ENCODE measurements at regions not wholly inside any gene's neighbourhood (a gene's known extent, or its start where the extent isn't known, plus 50 kb on each side); places are given as distances from the start of the nearest gene placed in this dataset.
A peak's percentile ranks its signal among the peaks of the same experiment; 100 is the strongest.
"Not testable (repeated sequence)": the region's sequence is repeated elsewhere in the genome, so short reads cannot be mapped to it uniquely, and the experiment has no call there.

DNA sequence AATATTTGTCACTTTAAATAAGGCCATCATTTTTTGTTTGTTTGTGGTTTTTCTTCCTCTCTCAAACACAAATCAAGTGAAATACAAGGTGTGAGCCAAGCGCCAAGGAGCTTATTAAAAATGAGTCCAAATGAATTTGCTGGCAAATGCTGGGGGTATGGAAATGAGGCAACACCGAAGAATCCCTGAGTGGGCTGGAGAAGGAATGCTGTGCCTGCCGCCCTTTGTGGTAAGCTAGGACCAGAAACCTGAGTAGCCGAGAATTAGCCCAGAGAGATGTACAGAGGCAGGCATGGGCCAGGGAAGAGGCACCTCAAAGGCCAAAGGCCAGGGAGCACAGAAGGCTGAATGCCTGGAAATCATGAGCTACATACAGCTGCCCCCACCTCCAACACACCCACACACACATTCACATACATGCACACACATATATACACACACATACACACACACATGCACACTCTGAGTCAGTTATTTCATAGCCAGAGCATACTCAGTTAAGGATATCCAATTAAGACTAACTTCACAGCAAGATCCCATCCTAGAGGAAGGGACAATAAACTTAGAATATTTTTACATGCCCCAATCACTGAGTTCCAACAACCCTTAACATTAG, 266.1 kb upstream of the DYNLRB2 start:
- DNase-seq, result no peak
- intact Hi-C loops (cut with DNase I), result no loop called here

- intact Hi-C loops (cut with DNase I), result no loop called here
- DNase-seq, result no peak
Observed at GRCh38 chr16:80273635-80274538, 266.9 kb upstream of the DYNLRB2 start.

DNA sequence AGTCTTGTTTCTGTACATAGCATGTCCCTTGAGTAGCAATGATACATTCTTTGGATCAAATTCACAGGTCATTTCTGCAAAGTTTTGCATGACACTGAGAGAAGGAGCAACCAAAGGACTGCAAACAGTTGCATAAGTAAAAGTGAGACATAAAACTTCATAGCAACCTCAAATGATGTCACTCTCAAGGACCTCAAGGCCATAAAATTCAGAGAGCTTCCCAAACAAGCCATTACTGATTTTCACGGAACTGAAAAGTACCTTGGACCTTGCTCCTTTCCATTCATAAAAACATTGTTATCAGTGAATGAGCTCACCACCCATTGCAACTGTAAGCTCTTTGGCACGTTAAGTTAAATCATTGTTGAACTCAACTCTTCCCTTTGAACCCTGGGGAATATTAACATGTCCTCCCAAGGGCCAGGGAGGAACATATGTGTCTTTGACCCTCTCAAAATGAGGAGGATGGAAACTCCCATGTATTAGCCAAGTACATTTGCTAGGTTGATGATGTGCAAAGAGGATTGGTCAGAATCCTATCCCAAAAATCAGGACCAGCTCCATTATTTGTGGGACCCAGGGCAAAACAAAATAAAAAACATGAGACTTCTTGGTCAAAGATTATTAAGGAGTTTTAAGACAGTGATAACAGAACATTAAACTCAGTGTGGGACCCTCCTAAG, 275.0 kb upstream of the DYNLRB2 start:
- intact Hi-C loops (cut with DNase I), result no loop called here

DNA sequence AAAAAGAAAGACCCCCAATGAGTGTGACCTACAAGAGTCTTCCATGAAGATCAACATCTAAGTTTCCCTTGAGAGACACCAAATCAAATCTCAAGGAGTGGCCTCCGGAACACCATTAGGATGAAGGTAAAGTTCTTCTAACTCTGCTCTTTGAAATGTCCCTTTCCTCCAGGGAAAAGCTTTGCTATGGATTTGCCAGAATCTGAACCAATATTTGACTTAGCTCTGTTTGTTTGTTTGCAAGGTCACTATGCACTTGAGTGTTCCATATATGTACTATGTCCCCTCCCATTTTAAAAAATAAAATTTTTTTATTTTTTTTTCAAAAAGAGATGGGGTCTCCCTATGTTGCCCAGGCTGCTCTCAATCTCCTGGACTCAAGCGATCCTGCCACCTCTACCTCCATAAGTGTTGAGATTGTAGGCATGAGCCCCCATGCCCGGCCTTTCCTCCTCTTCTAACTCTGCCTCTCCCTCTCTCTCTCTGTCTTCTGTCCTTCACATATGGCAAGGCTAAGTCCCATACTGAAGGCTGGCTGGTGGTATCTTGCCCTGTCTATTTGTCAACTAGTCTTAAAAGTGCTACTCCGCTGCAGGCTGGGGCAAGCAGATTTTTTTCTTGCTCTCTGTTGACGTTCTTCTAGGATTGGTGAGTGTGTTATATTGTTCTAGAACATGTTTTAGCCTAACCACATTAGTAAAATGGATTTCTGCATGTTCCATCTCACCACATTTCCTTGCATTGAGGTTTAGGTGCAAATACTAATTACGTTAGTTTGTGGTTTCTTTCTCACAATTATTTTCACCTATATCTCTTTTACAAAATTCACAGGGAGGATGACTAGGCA, 276.7 kb upstream of the DYNLRB2 start:
- no peak for DNase-seq
- intact Hi-C loops (cut with DNase I), result no loop called here

More for the DNA sequence above, 275.0 kb upstream of the DYNLRB2 start:
- no peak for DNase-seq

GRCh38 chr16:80263181-80263823, 277.5 kb upstream of the DYNLRB2 start:
- intact Hi-C loops (cut with DNase I), result no loop called here
- no peak for DNase-seq

DNA sequence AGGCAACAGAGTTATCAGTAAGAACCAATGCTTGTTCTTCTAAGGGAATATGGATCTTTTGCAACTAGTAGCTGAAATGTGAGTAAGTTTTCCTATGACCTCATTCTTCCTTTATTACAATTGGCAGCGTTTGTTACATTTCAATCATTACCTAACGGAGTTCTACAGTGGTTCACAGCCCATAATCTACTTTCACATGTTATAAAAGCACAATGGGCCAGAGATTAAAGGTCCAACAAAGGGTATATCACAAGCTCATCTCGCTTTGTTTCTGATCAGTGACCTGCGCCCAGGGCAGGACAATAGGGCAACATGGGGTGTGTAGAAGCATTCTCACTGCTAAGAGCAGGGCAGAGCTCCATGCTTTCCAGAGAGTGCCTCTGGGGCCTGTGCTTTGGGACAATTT, 279.9 kb upstream of the DYNLRB2 start:
- DNase-seq, result no peak
- intact Hi-C loops (cut with DNase I), result no loop called here

DNA sequence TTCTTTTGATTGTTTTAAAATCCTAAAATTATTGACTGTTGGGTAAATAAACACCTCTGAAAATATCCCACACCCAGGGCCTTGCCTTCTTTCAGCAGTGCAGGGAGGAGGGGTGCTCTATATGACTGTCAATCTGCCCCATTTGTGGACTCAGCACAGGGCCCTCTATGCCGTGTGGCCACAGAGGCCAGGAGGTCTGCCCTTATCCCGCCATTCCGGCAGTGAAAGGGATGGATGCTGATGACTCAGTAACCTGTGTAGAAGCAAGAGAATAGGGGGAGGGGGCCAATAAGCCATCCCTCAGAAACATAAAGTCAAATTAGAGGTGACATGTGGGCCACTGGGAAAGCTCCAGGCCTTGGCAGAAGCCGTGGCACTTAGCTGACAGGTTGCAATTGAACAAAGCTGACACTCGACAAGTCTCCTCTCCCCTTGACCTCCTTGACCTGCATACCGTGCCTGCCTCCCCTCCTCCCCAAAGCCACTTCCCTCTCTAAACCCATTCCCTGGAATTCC, 281.4 kb upstream of the DYNLRB2 start:
- intact Hi-C loops (cut with DNase I), result no loop called here

DNA sequence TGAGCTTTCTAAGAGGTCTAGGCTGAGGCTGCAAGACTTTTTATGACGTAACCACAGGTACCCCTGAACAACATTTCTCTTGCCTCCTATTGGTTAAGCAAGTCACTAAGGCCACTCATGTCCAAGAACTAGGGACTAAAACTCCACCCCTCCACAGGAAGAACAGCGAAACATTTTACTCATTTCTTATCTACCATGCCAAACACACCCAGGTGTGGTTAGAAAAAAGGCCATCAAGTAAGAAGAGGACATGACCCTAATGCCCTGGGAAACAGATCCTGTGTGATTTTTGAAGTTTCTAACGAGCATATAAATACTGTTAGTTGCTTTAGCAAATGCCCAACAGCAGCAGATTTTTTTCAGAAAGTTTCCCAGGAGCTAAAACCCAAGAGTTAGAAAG, 282.4 kb upstream of the DYNLRB2 start:
- intact Hi-C loops (cut with DNase I), result no loop called here
- DNase-seq, result no peak

More for the DNA sequence above, 281.4 kb upstream of the DYNLRB2 start:
- DNase-seq, result no peak

DNA sequence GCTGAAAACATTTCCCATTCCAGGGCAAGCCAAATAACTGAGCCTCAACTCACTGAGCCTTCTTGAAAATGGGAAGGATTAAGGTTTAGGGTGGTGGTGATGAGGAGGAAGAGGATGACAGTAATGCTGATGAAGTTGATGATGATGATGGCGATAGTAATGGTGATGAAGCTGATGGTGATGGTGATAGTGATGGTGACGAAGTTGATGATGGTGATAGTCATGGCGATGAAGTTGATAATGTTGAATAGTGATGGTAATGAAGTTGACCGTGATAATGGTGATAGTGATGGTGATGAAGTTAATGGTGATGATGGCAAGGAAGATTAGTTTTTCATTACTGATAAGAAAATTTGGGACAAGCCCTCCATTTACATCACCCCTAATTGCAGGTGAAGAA, 285.8 kb upstream of the DYNLRB2 start:
- intact Hi-C loops (cut with DNase I), result no loop called here
- DNase-seq, result no peak

DNA sequence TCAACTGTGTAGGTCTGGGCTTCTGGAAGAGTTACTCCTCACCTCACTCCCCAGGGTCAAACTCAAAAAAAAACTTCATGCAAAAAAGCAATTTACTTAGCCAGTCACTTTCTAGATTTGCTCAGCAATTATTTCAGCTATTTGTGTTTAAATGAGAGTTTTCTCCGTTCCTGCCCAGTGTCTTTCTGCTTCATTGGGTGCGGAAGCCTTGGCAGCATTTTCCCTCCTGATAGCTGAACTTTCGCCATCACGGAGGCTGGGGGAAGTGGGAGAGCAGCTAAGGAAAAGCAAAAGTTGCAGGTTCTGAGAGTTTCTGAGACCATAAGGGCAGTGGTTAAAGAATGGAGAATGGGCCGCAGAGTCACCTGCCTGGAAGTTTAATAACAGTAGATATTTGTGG, 287.1 kb upstream of the DYNLRB2 start:
- DNase-seq, result peak in 1 of 42 donors; percentile 44
- intact Hi-C loops (cut with DNase I), result no loop called here

GRCh38 chr16:80250381-80250780, 290.4 kb upstream of the DYNLRB2 start:
- DNase-seq, result no peak
- intact Hi-C loops (cut with DNase I), result no loop called here

- intact Hi-C loops (cut with DNase I); DNase-seq: not testable (repeated sequence)
Observed at GRCh38 chr16:80243303-80243702, 297.5 kb upstream of the DYNLRB2 start.

DNA sequence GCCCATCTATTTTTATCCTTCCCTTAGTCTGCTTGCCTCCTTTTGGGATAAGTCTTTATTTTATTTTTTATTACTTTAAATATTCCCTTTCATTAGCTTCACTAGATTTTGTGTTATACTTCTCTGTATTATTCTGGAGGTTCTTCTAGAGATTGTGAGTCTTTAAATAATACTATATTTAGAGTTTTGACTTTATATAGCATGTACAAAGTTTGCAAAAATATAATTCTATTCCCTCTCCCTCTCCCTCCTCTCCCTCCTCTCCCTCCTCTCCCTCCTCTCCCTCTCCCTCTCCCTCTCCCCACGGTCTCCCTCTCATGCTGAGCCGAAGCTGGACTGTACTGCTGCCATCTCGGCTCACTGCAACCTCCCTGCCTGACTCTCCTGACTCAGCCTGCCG, 298.5 kb upstream of the DYNLRB2 start:
- intact Hi-C loops (cut with DNase I); DNase-seq: not testable (repeated sequence)

GRCh38 chr16:80233097-80233835, 307.5 kb upstream of the DYNLRB2 start:
- no peak for DNase-seq
- intact Hi-C loops (cut with DNase I), result no loop called here

- DNase-seq, result no peak
- intact Hi-C loops (cut with DNase I), result no loop called here
Observed at GRCh38 chr16:80231888-80232287, 308.9 kb upstream of the DYNLRB2 start.

GRCh38 chr16:80231121-80231520, 309.7 kb upstream of the DYNLRB2 start:
- DNase-seq, result no peak
- intact Hi-C loops (cut with DNase I), result no loop called here

- DNase-seq, result no peak
- intact Hi-C loops (cut with DNase I), result no loop called here
Observed at GRCh38 chr16:80230328-80231120, 310.3 kb upstream of the DYNLRB2 start.

Measured in head of caudate nucleus (tissue), 42 donors.